ENCODE measurements at regions not wholly inside any gene's neighbourhood (a gene's known extent, or its start where the extent isn't known, plus 50 kb on each side); places are given as distances from the start of the nearest gene placed in this dataset.
A peak's percentile ranks its signal among the peaks of the same experiment; 100 is the strongest.
"Not testable (repeated sequence)": the region's sequence is repeated elsewhere in the genome, so short reads cannot be mapped to it uniquely, and the experiment has no call there.

GRCh38 chr12:74780182-74780849 lies 242.7 kb downstream of the ATXN7L3B start:
- WGBS (ENCODE audit: insufficient coverage): no CpG with 5 or more reads among the region's 2 CpGs

GRCh38 chr12:74780850-74781241 lies 243.2 kb downstream of the ATXN7L3B start:
- not testable (repeated sequence) for DNase-seq (ENCODE audit: low read depth in 4 of 6, low spot score in 6 of 6); H3K9me3 ChIP-seq (ENCODE audit: control insufficient read depth, insufficient read depth, low read length)
- WGBS (ENCODE audit: insufficient coverage): 40% methylated on average over 1 of the region's 1 CpG

More at GRCh38 chr12:74780182-74780849, 242.7 kb downstream of the ATXN7L3B start:
- H3K27ac ChIP-seq (ENCODE audit: low read depth, low read length): no peak overlapping the region
- no peak for DNase-seq (ENCODE audit: low read depth in 4 of 6, low spot score in 6 of 6)
- H3K36me3 ChIP-seq (ENCODE audit: control insufficient read depth, insufficient read depth, low read length): no peaks in the 10 kb centered on the region
- H3K27me3 ChIP-seq (ENCODE audit: control insufficient read depth, insufficient read depth, low read length): no peaks in the 10 kb centered on the region
- no peak overlapping the region for H3K4me3 ChIP-seq (ENCODE audit: low read depth, low read length)
- H3K4me1 ChIP-seq (ENCODE audit: control insufficient read depth, insufficient read depth, low read length): no peaks in the 10 kb centered on the region
- H3K9me3 ChIP-seq (ENCODE audit: control insufficient read depth, insufficient read depth, low read length): no peaks in the 10 kb centered on the region

GRCh38 chr12:74781991-74782485 lies 244.4 kb downstream of the ATXN7L3B start:
- Histone ChIP-seq H3K9me3 (ENCODE audit: control insufficient read depth, insufficient read depth, low read length) (no peaks in the 10 kb centered on the region), H3K36me3 (ENCODE audit: control insufficient read depth, insufficient read depth, low read length) (no peaks in the 10 kb centered on the region), H3K4me1 (ENCODE audit: control insufficient read depth, insufficient read depth, low read length) (no peaks in the 10 kb centered on the region), H3K27me3 (ENCODE audit: control insufficient read depth, insufficient read depth, low read length) (no peaks in the 10 kb centered on the region), H3K27ac (ENCODE audit: low read depth, low read length) (no peak overlapping the region), H3K4me3 (ENCODE audit: low read depth, low read length) (no peak overlapping the region)
- DNase-seq (ENCODE audit: low read depth in 4 of 6, low spot score in 6 of 6): no peak
- whole genome bisulfite sequencing (ENCODE audit: insufficient coverage): no CpG with 5 or more reads among the region's 1 CpG

More at GRCh38 chr12:74780850-74781241, 243.2 kb downstream of the ATXN7L3B start:
- H3K4me1 ChIP-seq (ENCODE audit: control insufficient read depth, insufficient read depth, low read length); H3K27me3 ChIP-seq (ENCODE audit: control insufficient read depth, insufficient read depth, low read length); H3K36me3 ChIP-seq (ENCODE audit: control insufficient read depth, insufficient read depth, low read length); H3K27ac ChIP-seq (ENCODE audit: low read depth, low read length); H3K4me3 ChIP-seq (ENCODE audit: low read depth, low read length): not testable (repeated sequence)

GRCh38 chr12:74790931-74791330 lies 253.3 kb downstream of the ATXN7L3B start:
- DNase-seq (ENCODE audit: low read depth in 4 of 6, low spot score in 6 of 6): no peak
- H3K36me3 ChIP-seq (ENCODE audit: control insufficient read depth, insufficient read depth, low read length): no peaks in the 10 kb centered on the region
- H3K4me1 ChIP-seq (ENCODE audit: control insufficient read depth, insufficient read depth, low read length): no peaks in the 10 kb centered on the region
- no peak overlapping the region for H3K4me3 ChIP-seq (ENCODE audit: low read depth, low read length)
- H3K27me3 ChIP-seq (ENCODE audit: control insufficient read depth, insufficient read depth, low read length): no peaks in the 10 kb centered on the region
- 68% methylated on average over 2 of the region's 6 CpGs for WGBS (ENCODE audit: insufficient coverage)
- H3K27ac ChIP-seq (ENCODE audit: low read depth, low read length): no peak overlapping the region
- H3K9me3 ChIP-seq (ENCODE audit: control insufficient read depth, insufficient read depth, low read length): no peaks in the 10 kb centered on the region

GRCh38 chr12:74791365-74791764 lies 253.7 kb downstream of the ATXN7L3B start:
- Histone ChIP-seq H3K4me1 (ENCODE audit: control insufficient read depth, insufficient read depth, low read length) (no peaks in the 10 kb centered on the region), H3K36me3 (ENCODE audit: control insufficient read depth, insufficient read depth, low read length) (no peaks in the 10 kb centered on the region), H3K4me3 (ENCODE audit: low read depth, low read length) (no peak overlapping the region), H3K27ac (ENCODE audit: low read depth, low read length) (no peak overlapping the region), H3K9me3 (ENCODE audit: control insufficient read depth, insufficient read depth, low read length) (no peaks in the 10 kb centered on the region), H3K27me3 (ENCODE audit: control insufficient read depth, insufficient read depth, low read length) (no peaks in the 10 kb centered on the region)
- DNase-seq (ENCODE audit: low read depth in 4 of 6, low spot score in 6 of 6): peak in 2 of 6 donors; percentile 21 to 28
- WGBS (ENCODE audit: insufficient coverage): 20% methylated on average over 1 of the region's 1 CpG

- Histone ChIP-seq H3K27me3 (ENCODE audit: control insufficient read depth, insufficient read depth, low read length) (no peaks in the 10 kb centered on the region), H3K9me3 (ENCODE audit: control insufficient read depth, insufficient read depth, low read length) (no peaks in the 10 kb centered on the region), H3K27ac (ENCODE audit: low read depth, low read length) (no peak overlapping the region), H3K4me1 (ENCODE audit: control insufficient read depth, insufficient read depth, low read length) (no peaks in the 10 kb centered on the region), H3K4me3 (ENCODE audit: low read depth, low read length) (no peak overlapping the region), H3K36me3 (ENCODE audit: control insufficient read depth, insufficient read depth, low read length) (no peaks in the 10 kb centered on the region)
- DNase-seq (ENCODE audit: low read depth in 4 of 6, low spot score in 6 of 6): no peak
- WGBS (ENCODE audit: insufficient coverage): no CpG with 5 or more reads among the region's 4 CpGs
Observed at GRCh38 chr12:74794522-74794921, 256.9 kb downstream of the ATXN7L3B start.

- no peak overlapping the region for H3K27ac ChIP-seq (ENCODE audit: low read depth, low read length)
- H3K36me3 ChIP-seq (ENCODE audit: control insufficient read depth, insufficient read depth, low read length): no peaks in the 10 kb centered on the region
- H3K27me3 ChIP-seq (ENCODE audit: control insufficient read depth, insufficient read depth, low read length): no peaks in the 10 kb centered on the region
- WGBS (ENCODE audit: insufficient coverage): no CpG with 5 or more reads among the region's 2 CpGs
- H3K4me3 ChIP-seq (ENCODE audit: low read depth, low read length): no peak overlapping the region
- H3K9me3 ChIP-seq (ENCODE audit: control insufficient read depth, insufficient read depth, low read length): no peaks in the 10 kb centered on the region
- H3K4me1 ChIP-seq (ENCODE audit: control insufficient read depth, insufficient read depth, low read length): no peaks in the 10 kb centered on the region
- DNase-seq (ENCODE audit: low read depth in 4 of 6, low spot score in 6 of 6): no peak
Observed at GRCh38 chr12:74801625-74802024, 264.0 kb downstream of the ATXN7L3B start.

- Histone ChIP-seq H3K27ac (ENCODE audit: low read depth, low read length) (no peak overlapping the region), H3K36me3 (ENCODE audit: control insufficient read depth, insufficient read depth, low read length) (no peaks in the 10 kb centered on the region), H3K27me3 (ENCODE audit: control insufficient read depth, insufficient read depth, low read length) (no peaks in the 10 kb centered on the region), H3K4me1 (ENCODE audit: control insufficient read depth, insufficient read depth, low read length) (no peaks in the 10 kb centered on the region), H3K9me3 (ENCODE audit: control insufficient read depth, insufficient read depth, low read length) (peaks cover 2% of the 10 kb centered on the region), H3K4me3 (ENCODE audit: low read depth, low read length) (no peak overlapping the region)
- no peak for DNase-seq (ENCODE audit: low read depth in 4 of 6, low spot score in 6 of 6)
- WGBS (ENCODE audit: insufficient coverage): 94% methylated on average over 10 of the region's 10 CpGs
Observed at GRCh38 chr12:74816398-74817175, 279.0 kb downstream of the ATXN7L3B start.

- DNase-seq (ENCODE audit: low read depth in 4 of 6, low spot score in 6 of 6): no peak
- Histone ChIP-seq H3K27me3 (ENCODE audit: control insufficient read depth, insufficient read depth, low read length) (no peaks in the 10 kb centered on the region), H3K36me3 (ENCODE audit: control insufficient read depth, insufficient read depth, low read length) (no peaks in the 10 kb centered on the region), H3K4me3 (ENCODE audit: low read depth, low read length) (no peak overlapping the region), H3K9me3 (ENCODE audit: control insufficient read depth, insufficient read depth, low read length) (peaks cover 2% of the 10 kb centered on the region), H3K27ac (ENCODE audit: low read depth, low read length) (no peak overlapping the region), H3K4me1 (ENCODE audit: control insufficient read depth, insufficient read depth, low read length) (no peaks in the 10 kb centered on the region)
- 95% methylated on average over 3 of the region's 3 CpGs for WGBS (ENCODE audit: insufficient coverage)
Observed at GRCh38 chr12:74817499-74817898, 279.9 kb downstream of the ATXN7L3B start.

- H3K27me3 ChIP-seq (ENCODE audit: control insufficient read depth, insufficient read depth, low read length): no peaks in the 10 kb centered on the region
- no peak for DNase-seq (ENCODE audit: low read depth in 4 of 6, low spot score in 6 of 6)
- no peaks in the 10 kb centered on the region for H3K36me3 ChIP-seq (ENCODE audit: control insufficient read depth, insufficient read depth, low read length)
- H3K4me3 ChIP-seq (ENCODE audit: low read depth, low read length): no peak overlapping the region
- peaks cover 2% of the 10 kb centered on the region for H3K9me3 ChIP-seq (ENCODE audit: control insufficient read depth, insufficient read depth, low read length)
- no peak overlapping the region for H3K27ac ChIP-seq (ENCODE audit: low read depth, low read length)
- 61% methylated on average over 2 of the region's 2 CpGs for WGBS (ENCODE audit: insufficient coverage)
- H3K4me1 ChIP-seq (ENCODE audit: control insufficient read depth, insufficient read depth, low read length): no peaks in the 10 kb centered on the region
Observed at GRCh38 chr12:74818412-74818811, 280.8 kb downstream of the ATXN7L3B start.
